ENCODE measurements at regions not wholly inside any gene's neighbourhood (a gene's known extent, or its start where the extent isn't known, plus 50 kb on each side); places are given as distances from the start of the nearest gene placed in this dataset.

DNA sequence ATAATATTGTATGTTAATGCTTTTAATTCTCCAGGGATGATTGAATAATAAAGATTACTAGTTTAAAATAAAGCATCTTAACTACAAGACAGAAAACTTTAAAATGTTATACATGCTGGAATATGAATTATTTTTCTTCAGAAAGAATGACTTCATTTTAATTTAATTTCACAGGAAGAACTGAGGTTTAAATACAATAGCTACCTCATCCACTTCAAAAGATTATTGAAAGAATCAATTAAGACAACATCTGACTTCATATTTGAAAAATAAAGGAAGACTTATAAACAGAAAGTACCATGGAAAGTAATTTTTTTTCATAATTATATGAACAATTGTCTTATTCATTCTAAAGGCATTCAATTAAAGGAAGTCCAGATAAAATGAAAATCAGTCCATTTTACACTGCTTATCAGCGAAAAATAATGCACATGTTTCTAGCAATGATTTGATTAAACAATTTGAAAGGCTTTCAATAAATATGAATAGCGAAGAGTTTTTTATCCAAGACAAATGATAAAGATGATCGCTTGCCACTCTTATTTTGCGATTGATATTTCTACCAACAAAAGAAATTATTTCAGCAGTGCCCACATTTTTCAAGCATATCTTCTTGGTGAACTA is 368.5 kb upstream of the OPRM1 start:
- TF ChIP-seq POLR2AphosphoS5 (IDR thresholded peaks at IDR 0.05; ENCODE audit: borderline replicate concordance, low read depth, low read length) (no peak), EZH2 (IDR thresholded peaks at IDR 0.05) (no peak), FOXP2 (optimal IDR thresholded peaks at IDR 0.05; ENCODE audit: control extremely low read depth, extremely low read length, insufficient read depth) (no peak)

All from SK-N-MC (cell line).